ENCODE measurements at regions not wholly inside any gene's neighbourhood (a gene's known extent, or its start where the extent isn't known, plus 50 kb on each side); places are given as distances from the start of the nearest gene placed in this dataset.
"Not testable (repeated sequence)": the region's sequence is repeated elsewhere in the genome, so short reads cannot be mapped to it uniquely, and the experiment has no call there.

GRCh38 chr21:28324690-28325089, 668.0 kb downstream of the LTN1 start:
- H3K27ac Mint-ChIP-seq = no peak overlapping the region
- no peaks in the 10 kb centered on the region for H3K36me3 Mint-ChIP-seq
- peaks cover 15% of the 10 kb centered on the region for H3K9me3 Mint-ChIP-seq
- H3K27me3 Mint-ChIP-seq = no peaks in the 10 kb centered on the region
- H3K4me1 Mint-ChIP-seq = no peaks in the 10 kb centered on the region
- no peak for ATAC-seq
- no peak overlapping the region for H3K4me3 Mint-ChIP-seq

GRCh38 chr21:28317177-28317950, 675.3 kb downstream of the LTN1 start:
- Mint-ChIP-seq H3K36me3 (no peaks in the 10 kb centered on the region), H3K27me3 (no peaks in the 10 kb centered on the region), H3K9me3 (no peaks in the 10 kb centered on the region), H3K4me3 (no peak overlapping the region), H3K4me1 (no peaks in the 10 kb centered on the region), H3K27ac (no peak overlapping the region)
- ATAC-seq = peak; percentile 55

- ATAC-seq = no peak
- Mint-ChIP-seq H3K27me3 (no peaks in the 10 kb centered on the region), H3K27ac (no peak overlapping the region), H3K4me1 (no peaks in the 10 kb centered on the region), H3K36me3 (no peaks in the 10 kb centered on the region), H3K4me3 (no peak overlapping the region), H3K9me3 (no peaks in the 10 kb centered on the region)
These were observed 681.1 kb downstream of the LTN1 start for GRCh38 chr21:28311411-28312190.

- Mint-ChIP-seq H3K4me3 (no peak overlapping the region), H3K36me3 (no peaks in the 10 kb centered on the region), H3K27ac (no peak overlapping the region), H3K9me3 (no peaks in the 10 kb centered on the region), H3K27me3 (no peaks in the 10 kb centered on the region), H3K4me1 (no peaks in the 10 kb centered on the region)
- ATAC-seq = no peak
These were observed 682.0 kb downstream of the LTN1 start for GRCh38 chr21:28310711-28311110.

GRCh38 chr21:28310171-28310685, 682.4 kb downstream of the LTN1 start:
- Mint-ChIP-seq H3K27me3 (no peaks in the 10 kb centered on the region), H3K9me3 (no peaks in the 10 kb centered on the region), H3K27ac (no peak overlapping the region), H3K36me3 (no peaks in the 10 kb centered on the region), H3K4me3 (no peak overlapping the region), H3K4me1 (no peaks in the 10 kb centered on the region)
- no peak for ATAC-seq

GRCh38 chr21:28309596-28309995, 683.1 kb downstream of the LTN1 start:
- Mint-ChIP-seq H3K9me3 (no peaks in the 10 kb centered on the region), H3K36me3 (no peaks in the 10 kb centered on the region), H3K4me3 (no peak overlapping the region), H3K27me3 (no peaks in the 10 kb centered on the region), H3K27ac (no peak overlapping the region), H3K4me1 (no peaks in the 10 kb centered on the region)
- ATAC-seq = no peak

- Mint-ChIP-seq H3K27me3 (no peaks in the 10 kb centered on the region), H3K4me3 (no peak overlapping the region), H3K27ac (no peak overlapping the region), H3K9me3 (no peaks in the 10 kb centered on the region), H3K36me3 (no peaks in the 10 kb centered on the region), H3K4me1 (no peaks in the 10 kb centered on the region)
- ATAC-seq = no peak
These were observed 684.2 kb downstream of the LTN1 start for GRCh38 chr21:28308516-28308915.

GRCh38 chr21:28299946-28300345, 692.7 kb downstream of the LTN1 start:
- H3K4me3 Mint-ChIP-seq = no peak overlapping the region
- no peaks in the 10 kb centered on the region for H3K27me3 Mint-ChIP-seq
- no peak overlapping the region for H3K27ac Mint-ChIP-seq
- H3K36me3 Mint-ChIP-seq = no peaks in the 10 kb centered on the region
- no peaks in the 10 kb centered on the region for H3K9me3 Mint-ChIP-seq
- H3K4me1 Mint-ChIP-seq = no peaks in the 10 kb centered on the region
- ATAC-seq = no peak

- Mint-ChIP-seq H3K9me3 (no peaks in the 10 kb centered on the region), H3K36me3 (no peaks in the 10 kb centered on the region), H3K4me3 (no peak overlapping the region), H3K4me1 (no peaks in the 10 kb centered on the region), H3K27ac (no peak overlapping the region), H3K27me3 (no peaks in the 10 kb centered on the region)
- ATAC-seq = no peak
These were observed 694.4 kb downstream of the LTN1 start for GRCh38 chr21:28298251-28298672.

- Mint-ChIP-seq H3K27me3 (no peaks in the 10 kb centered on the region), H3K36me3 (no peaks in the 10 kb centered on the region), H3K4me3 (no peak overlapping the region), H3K4me1 (no peaks in the 10 kb centered on the region), H3K9me3 (peaks cover 5% of the 10 kb centered on the region), H3K27ac (no peak overlapping the region)
- ATAC-seq = no peak
These were observed 698.6 kb downstream of the LTN1 start for GRCh38 chr21:28294051-28294450.

GRCh38 chr21:28283641-28284490, 708.8 kb downstream of the LTN1 start:
- Mint-ChIP-seq H3K36me3 (no peaks in the 10 kb centered on the region), H3K27ac (no peak overlapping the region)
- ATAC-seq = no peak

GRCh38 chr21:28282833-28283232, 709.8 kb downstream of the LTN1 start:
- no peak overlapping the region for H3K4me3 Mint-ChIP-seq
- no peaks in the 10 kb centered on the region for H3K36me3 Mint-ChIP-seq
- no peaks in the 10 kb centered on the region for H3K27me3 Mint-ChIP-seq
- no peaks in the 10 kb centered on the region for H3K4me1 Mint-ChIP-seq
- H3K9me3 Mint-ChIP-seq = peaks cover 5% of the 10 kb centered on the region
- ATAC-seq = no peak
- no peak overlapping the region for H3K27ac Mint-ChIP-seq

More at GRCh38 chr21:28283641-28284490, 708.8 kb downstream of the LTN1 start:
- Mint-ChIP-seq H3K9me3 (peaks cover 7% of the 10 kb centered on the region), H3K4me3 (no peak overlapping the region), H3K4me1 (no peaks in the 10 kb centered on the region), H3K27me3 (no peaks in the 10 kb centered on the region)

- not testable (repeated sequence) for H3K36me3 Mint-ChIP-seq, H3K27ac Mint-ChIP-seq, H3K27me3 Mint-ChIP-seq, ATAC-seq, H3K4me1 Mint-ChIP-seq, H3K4me3 Mint-ChIP-seq, H3K9me3 Mint-ChIP-seq
These were observed 711.3 kb downstream of the LTN1 start for GRCh38 chr21:28281357-28281756.

GRCh38 chr21:28280611-28281010, 712.1 kb downstream of the LTN1 start:
- peaks cover 8% of the 10 kb centered on the region for H3K9me3 Mint-ChIP-seq
- ATAC-seq = no peak
- no peaks in the 10 kb centered on the region for H3K27me3 Mint-ChIP-seq
- H3K27ac Mint-ChIP-seq = no peak overlapping the region
- H3K4me1 Mint-ChIP-seq = no peaks in the 10 kb centered on the region
- no peak overlapping the region for H3K4me3 Mint-ChIP-seq
- no peaks in the 10 kb centered on the region for H3K36me3 Mint-ChIP-seq

- no peak overlapping the region for H3K4me3 Mint-ChIP-seq
- no peaks in the 10 kb centered on the region for H3K36me3 Mint-ChIP-seq
- no peaks in the 10 kb centered on the region for H3K4me1 Mint-ChIP-seq
- H3K9me3 Mint-ChIP-seq = peaks cover 8% of the 10 kb centered on the region
- ATAC-seq = no peak
- H3K27me3 Mint-ChIP-seq = no peaks in the 10 kb centered on the region
- no peak overlapping the region for H3K27ac Mint-ChIP-seq
These were observed 715.4 kb downstream of the LTN1 start for GRCh38 chr21:28277324-28277723.
